Kidney (tissue), 13 donors: ENCODE measurements at regions not wholly inside any gene's neighbourhood (a gene's known extent, or its start where the extent isn't known, plus 50 kb on each side); places are given as distances from the start of the nearest gene placed in this dataset.

Source experiments
- DNase-seq, 5 donors: peaks; one replicate each; pipeline ENCODE4 v3.0.0-alpha.2; 2013 to 2020
- FAIRE-seq: peaks from 2 replicates; lab custom pipeline; 2012; peaks lifted over from hg19 to GRCh38; lab: Jason Lieb, UNC
- H3K27ac ChIP-seq, 2 donors: one replicate each; pipeline ENCODE4 v1.7.0; 2013; ENCODE audit warnings: low read depth in 2 of 2, low read length in 2 of 2, inconsistent platforms in 1 of 2
- H3K27me3 ChIP-seq: one replicate; pipeline ENCODE4 v1.7.1; 2013; ENCODE audit warnings: low read length, inconsistent platforms; ENCODE audit not compliant: control insufficient read depth, insufficient read depth
- H3K36me3 ChIP-seq, 3 donors: one replicate each; pipeline versions ENCODE4 v1.7.0 to v1.7.1; 2013; ENCODE audit warnings: low read length in 3 of 3, control low read depth in 1 of 3, inconsistent platforms in 1 of 3; ENCODE audit not compliant: insufficient read depth in 3 of 3, control insufficient read depth in 2 of 3
- H3K4me1 ChIP-seq, 3 donors: one replicate each; pipeline versions ENCODE4 v1.7.0 to v1.7.1; 2013; ENCODE audit warnings: low read length in 3 of 3, inconsistent platforms in 1 of 3, low read depth in 1 of 3; ENCODE audit not compliant: control insufficient read depth in 2 of 3, insufficient read depth in 2 of 3
- H3K4me3 ChIP-seq, 3 donors: one replicate each; pipeline versions ENCODE4 v1.7.0 to v1.8.1; 2013; ENCODE audit warnings: low read length in 3 of 3, control low read depth in 1 of 3, inconsistent platforms in 1 of 3
- H3K9ac ChIP-seq, 3 donors: one replicate each; pipeline versions ENCODE4 v1.7.0 to v1.7.1; 2013; ENCODE audit warnings: low read length in 3 of 3, control low read depth in 1 of 3, inconsistent platforms in 1 of 3
- H3K9me3 ChIP-seq, 3 donors: one replicate each; pipeline versions ENCODE4 v1.7.0 to v1.7.1; 2013; ENCODE audit warnings: low read length in 3 of 3, control low read depth in 1 of 3, inconsistent platforms in 1 of 3; ENCODE audit not compliant: control insufficient read depth in 2 of 3, insufficient read depth in 1 of 3
- intact Hi-C: fragments of 100-400 bp; cut with DNase I; formaldehyde crosslinking; loops from one replicate; pipeline ENCODE4 v1.11.1; 2022
- TF ChIP-seq, protein P1 (sequence below): IDR thresholded peaks from 3 replicates; pipeline ENCODE4 v1.5.1; 2012; ENCODE audit warnings: mild to moderate bottlenecking, moderate library complexity, borderline replicate concordance; ENCODE audit not compliant: insufficient read depth; ENCODE audit errors: extremely low read depth
- donor health status: control.
- donor health status: control.
- donor health status: control.
- donor health status: control.
- donor health status: control.
- donor health status: DM: yes; HTN: yes; CAD: no.
- donor health status: Normal renal cell carcinoma (clear cell type).

DNA sequence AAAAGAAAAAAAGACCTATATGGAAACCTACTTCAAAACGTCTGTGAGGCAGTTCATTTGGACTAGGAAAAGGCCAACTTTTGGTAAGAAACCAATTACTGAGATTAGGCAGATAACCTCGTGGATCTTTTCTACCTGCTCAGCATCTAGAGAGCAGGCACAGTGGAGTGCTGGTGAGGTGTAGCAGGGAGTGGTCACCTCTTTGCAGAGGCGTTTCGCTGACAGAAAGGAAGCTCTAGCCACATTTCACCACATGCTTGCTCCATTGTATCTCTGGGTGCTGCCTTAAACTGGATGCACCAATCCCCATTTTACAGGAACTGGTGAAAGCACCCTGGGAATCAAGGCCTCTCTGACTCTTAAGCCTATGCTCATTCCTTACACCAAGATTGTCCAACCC, 360.5 kb downstream of the LIG4 start:
- intact Hi-C loops, result no loop called here
- H3K9me3 ChIP-seq, result no peaks in the 10 kb centered on the region
- no peak for DNase-seq
- H3K4me1 ChIP-seq, result no peaks in the 10 kb centered on the region
- no peak overlapping the region for H3K9ac ChIP-seq
- H3K27me3 ChIP-seq, result no peaks in the 10 kb centered on the region
- TF ChIP-seq, protein P1, sequence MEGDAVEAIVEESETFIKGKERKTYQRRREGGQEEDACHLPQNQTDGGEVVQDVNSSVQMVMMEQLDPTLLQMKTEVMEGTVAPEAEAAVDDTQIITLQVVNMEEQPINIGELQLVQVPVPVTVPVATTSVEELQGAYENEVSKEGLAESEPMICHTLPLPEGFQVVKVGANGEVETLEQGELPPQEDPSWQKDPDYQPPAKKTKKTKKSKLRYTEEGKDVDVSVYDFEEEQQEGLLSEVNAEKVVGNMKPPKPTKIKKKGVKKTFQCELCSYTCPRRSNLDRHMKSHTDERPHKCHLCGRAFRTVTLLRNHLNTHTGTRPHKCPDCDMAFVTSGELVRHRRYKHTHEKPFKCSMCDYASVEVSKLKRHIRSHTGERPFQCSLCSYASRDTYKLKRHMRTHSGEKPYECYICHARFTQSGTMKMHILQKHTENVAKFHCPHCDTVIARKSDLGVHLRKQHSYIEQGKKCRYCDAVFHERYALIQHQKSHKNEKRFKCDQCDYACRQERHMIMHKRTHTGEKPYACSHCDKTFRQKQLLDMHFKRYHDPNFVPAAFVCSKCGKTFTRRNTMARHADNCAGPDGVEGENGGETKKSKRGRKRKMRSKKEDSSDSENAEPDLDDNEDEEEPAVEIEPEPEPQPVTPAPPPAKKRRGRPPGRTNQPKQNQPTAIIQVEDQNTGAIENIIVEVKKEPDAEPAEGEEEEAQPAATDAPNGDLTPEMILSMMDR, result no peak
- FAIRE-seq, result no peak
- no peak overlapping the region for H3K27ac ChIP-seq
- H3K36me3 ChIP-seq, result no peaks in the 10 kb centered on the region
- H3K4me3 ChIP-seq, result no peak overlapping the region

DNA sequence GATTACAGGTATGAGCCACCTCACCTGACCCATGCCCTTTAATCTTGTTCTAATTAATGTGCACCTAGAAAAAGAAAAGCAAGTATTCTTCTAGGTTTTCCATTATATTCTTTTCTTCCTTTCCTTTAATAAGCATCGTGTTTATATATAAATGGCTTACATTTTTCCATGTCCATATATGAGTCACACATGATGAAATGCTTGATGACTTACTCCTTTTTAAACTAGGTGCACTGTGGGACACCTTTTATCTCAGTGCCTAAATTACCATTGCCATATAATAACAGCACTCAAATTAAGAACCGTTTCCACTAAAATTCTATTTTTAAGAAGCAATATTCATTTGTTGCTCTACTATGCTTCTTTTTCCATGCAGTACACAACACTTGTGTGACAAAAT, 363.3 kb downstream of the LIG4 start:
- DNase-seq (no peak), FAIRE-seq (no peak)
- H3K9me3 ChIP-seq, result no peaks in the 10 kb centered on the region
- H3K4me1 ChIP-seq, result no peaks in the 10 kb centered on the region
- TF ChIP-seq, protein P1, result no peak
- H3K27ac ChIP-seq, result no peak overlapping the region
- H3K4me3 ChIP-seq, result no peak overlapping the region
- no peak overlapping the region for H3K9ac ChIP-seq
- H3K27me3 ChIP-seq, result no peaks in the 10 kb centered on the region
- H3K36me3 ChIP-seq, result no peaks in the 10 kb centered on the region
- intact Hi-C loops, result no loop called here

DNA sequence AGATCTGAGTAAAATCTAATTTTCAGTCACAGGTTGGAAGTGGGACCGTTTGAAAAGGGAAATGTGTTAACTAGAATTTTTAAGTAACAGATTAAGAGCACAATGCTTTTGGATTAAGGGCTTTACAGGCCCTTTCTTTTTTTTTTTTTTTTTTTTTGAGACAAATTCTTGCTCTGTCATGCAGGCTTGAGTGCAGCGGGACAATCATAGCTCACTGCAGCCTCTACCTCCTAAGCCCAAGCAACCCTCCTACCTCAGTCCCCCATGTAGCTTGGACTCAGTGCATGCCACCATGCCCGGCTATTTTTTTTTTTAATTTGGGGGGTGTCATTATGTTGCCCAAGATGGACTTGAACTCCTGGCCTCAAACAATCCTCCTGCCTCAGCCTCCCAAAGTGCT, 363.7 kb downstream of the LIG4 start:
- FAIRE-seq (no peak), DNase-seq (no peak)
- H3K9ac ChIP-seq, result no peak overlapping the region
- H3K36me3 ChIP-seq, result no peaks in the 10 kb centered on the region
- no peaks in the 10 kb centered on the region for H3K9me3 ChIP-seq
- no peak overlapping the region for H3K4me3 ChIP-seq
- TF ChIP-seq, protein P1, result no peak
- intact Hi-C loops, result no loop called here
- H3K27ac ChIP-seq, result no peak overlapping the region
- H3K4me1 ChIP-seq, result no peaks in the 10 kb centered on the region
- no peaks in the 10 kb centered on the region for H3K27me3 ChIP-seq

DNA sequence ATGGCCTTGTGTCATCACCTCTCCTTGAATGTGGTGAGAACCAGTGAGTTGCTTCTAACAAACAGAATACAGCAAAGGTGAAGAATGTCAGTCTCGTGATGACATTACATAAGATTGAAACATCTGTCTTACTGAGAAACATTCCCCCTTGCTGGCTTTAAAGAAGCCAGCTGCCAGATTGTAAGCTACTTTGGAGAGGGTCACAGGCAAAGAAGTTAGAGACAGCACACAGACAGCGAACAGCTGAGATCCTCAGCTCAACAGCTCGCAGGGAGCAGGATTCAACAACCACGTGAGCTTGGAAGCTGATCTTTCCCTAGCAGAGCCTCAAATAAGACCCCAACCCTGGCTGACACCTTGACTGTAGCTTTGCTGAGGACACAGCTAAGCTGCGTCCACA, 367.9 kb downstream of the LIG4 start:
- no peak overlapping the region for H3K27ac ChIP-seq
- DNase-seq (peak in 3 of 5 donors; percentile 13 to 36 (median 31)), FAIRE-seq (no peak)
- H3K9ac ChIP-seq, result no peak overlapping the region
- TF ChIP-seq, protein P1, result no peak
- H3K9me3 ChIP-seq, result no peaks in the 10 kb centered on the region
- intact Hi-C loops, result no loop called here
- no peak overlapping the region for H3K4me3 ChIP-seq
- H3K36me3 ChIP-seq, result no peaks in the 10 kb centered on the region
- H3K27me3 ChIP-seq, result no peaks in the 10 kb centered on the region
- no peaks in the 10 kb centered on the region for H3K4me1 ChIP-seq
